ENCODE measurements at regions not wholly inside any gene's neighbourhood (a gene's known extent, or its start where the extent isn't known, plus 50 kb on each side); places are given as distances from the start of the nearest gene placed in this dataset.

- no peak overlapping the region for H3K4me3 ChIP-seq
- no peak for DNase-seq
- no peak overlapping the region for H3K27ac ChIP-seq
- H3K9me3 ChIP-seq: peaks cover 0 to 7% (median 0%) of the 10 kb centered on the region in 8 donors
- no peaks in the 10 kb centered on the region for H3K27me3 ChIP-seq (replicated peaks in 1 of 7)
- 60 to 87% (median 72%) methylated on average over 1 of the region's 1 CpG for WGBS, 5 donors
- intact Hi-C loops (cut with DNase I; ENCODE audit: low total_unique reads): no loop called here
- no peaks in the 10 kb centered on the region for H3K36me3 ChIP-seq
- TF ChIP-seq POLR2A (IDR thresholded peaks at IDR 0.05) (no peak), POLR2AphosphoS5 (IDR thresholded peaks at IDR 0.05) (no peak), CTCF (IDR thresholded peaks at IDR 0.05 in 8 of 11, conservative IDR thresholded peaks at IDR 0.05 in 3 of 11) (no peak)
- no peaks in the 10 kb centered on the region for H3K4me1 ChIP-seq
These were observed 240.2 kb upstream of the CNTNAP2 start for GRCh38 chr7:145876376-145876775.

GRCh38 chr7:145875267-145875666 is 241.3 kb upstream of the CNTNAP2 start:
- DNase-seq: no peak
- Histone ChIP-seq H3K9me3 (peaks cover 0 to 2% (median 0%) of the 10 kb centered on the region in 8 donors), H3K4me1 (no peaks in the 10 kb centered on the region)

GRCh38 chr7:145868935-145869334 is 247.7 kb upstream of the CNTNAP2 start:
- intact Hi-C loops (cut with DNase I; ENCODE audit: low total_unique reads): no loop called here
- no peak for DNase-seq
- H3K4me1 ChIP-seq: no peaks in the 10 kb centered on the region
- H3K27me3 ChIP-seq (replicated peaks in 1 of 7): no peaks in the 10 kb centered on the region
- H3K36me3 ChIP-seq: no peaks in the 10 kb centered on the region
- no peak overlapping the region for H3K27ac ChIP-seq
- TF ChIP-seq POLR2A (IDR thresholded peaks at IDR 0.05) (no peak), POLR2AphosphoS5 (IDR thresholded peaks at IDR 0.05) (no peak), CTCF (IDR thresholded peaks at IDR 0.05 in 8 of 11, conservative IDR thresholded peaks at IDR 0.05 in 3 of 11) (no peak)
- peaks cover 0 to 49% (median 29%) of the 10 kb centered on the region in 8 donors for H3K9me3 ChIP-seq
- no peak overlapping the region for H3K4me3 ChIP-seq
- WGBS, 5 donors: 75 to 100% (median 88%) methylated on average over 1 to 2 of the region's 2 CpGs

More at GRCh38 chr7:145875267-145875666, 241.3 kb upstream of the CNTNAP2 start:
- H3K27me3 ChIP-seq (replicated peaks in 1 of 7): no peaks in the 10 kb centered on the region
- no peaks in the 10 kb centered on the region for H3K36me3 ChIP-seq
- H3K27ac ChIP-seq: no peak overlapping the region
- no peak overlapping the region for H3K4me3 ChIP-seq
- intact Hi-C loops (cut with DNase I; ENCODE audit: low total_unique reads): no loop called here
- TF ChIP-seq CTCF (IDR thresholded peaks at IDR 0.05 in 8 of 11, conservative IDR thresholded peaks at IDR 0.05 in 3 of 11) (no peak), POLR2AphosphoS5 (IDR thresholded peaks at IDR 0.05) (no peak), POLR2A (IDR thresholded peaks at IDR 0.05) (no peak)

- 75 to 87% (median 80%) methylated on average over 5 of the region's 5 CpGs for WGBS, 5 donors
- no peak overlapping the region for H3K4me3 ChIP-seq
- DNase-seq: no peak
- peaks cover 0 to 42% (median 17%) of the 10 kb centered on the region in 8 donors for H3K9me3 ChIP-seq
- H3K4me1 ChIP-seq: no peaks in the 10 kb centered on the region
- intact Hi-C loops (cut with DNase I; ENCODE audit: low total_unique reads): no loop called here
- H3K36me3 ChIP-seq: no peaks in the 10 kb centered on the region
- H3K27ac ChIP-seq: no peak overlapping the region
- no peak for TF ChIP-seq POLR2A (IDR thresholded peaks at IDR 0.05)
- no peaks in the 10 kb centered on the region for H3K27me3 ChIP-seq (replicated peaks in 1 of 7)
These were observed 254.4 kb upstream of the CNTNAP2 start for GRCh38 chr7:145862212-145862611.

GRCh38 chr7:145860809-145861208 is 255.8 kb upstream of the CNTNAP2 start:
- Histone ChIP-seq H3K36me3 (no peaks in the 10 kb centered on the region), H3K4me3 (no peak overlapping the region), H3K27ac (no peak overlapping the region), H3K27me3 (replicated peaks in 1 of 7) (no peaks in the 10 kb centered on the region), H3K9me3 (peaks cover 0 to 42% (median 17%) of the 10 kb centered on the region in 8 donors), H3K4me1 (no peaks in the 10 kb centered on the region)
- intact Hi-C loops (cut with DNase I; ENCODE audit: low total_unique reads): no loop called here
- DNase-seq: no peak
- WGBS, 5 donors: 65 to 84% (median 74%) methylated on average over 1 of the region's 1 CpG
- no peak for TF ChIP-seq POLR2AphosphoS5 (IDR thresholded peaks at IDR 0.05)
- no peak for TF ChIP-seq POLR2A (IDR thresholded peaks at IDR 0.05)
- no peak for TF ChIP-seq CTCF (IDR thresholded peaks at IDR 0.05 in 8 of 11, conservative IDR thresholded peaks at IDR 0.05 in 3 of 11)
